ENCODE measurements at regions not wholly inside any gene's neighbourhood (a gene's known extent, or its start where the extent isn't known, plus 50 kb on each side); places are given as distances from the start of the nearest gene placed in this dataset.

GRCh38 chr2:220510668-220511067 is 883.2 kb downstream of the SLC4A3 start:
- no peak for DNase-seq

GRCh38 chr2:220512419-220512818 is 885.0 kb downstream of the SLC4A3 start:
- DNase-seq = no peak

GRCh38 chr2:220513573-220514288 is 886.3 kb downstream of the SLC4A3 start:
- no peak for DNase-seq

DNA sequence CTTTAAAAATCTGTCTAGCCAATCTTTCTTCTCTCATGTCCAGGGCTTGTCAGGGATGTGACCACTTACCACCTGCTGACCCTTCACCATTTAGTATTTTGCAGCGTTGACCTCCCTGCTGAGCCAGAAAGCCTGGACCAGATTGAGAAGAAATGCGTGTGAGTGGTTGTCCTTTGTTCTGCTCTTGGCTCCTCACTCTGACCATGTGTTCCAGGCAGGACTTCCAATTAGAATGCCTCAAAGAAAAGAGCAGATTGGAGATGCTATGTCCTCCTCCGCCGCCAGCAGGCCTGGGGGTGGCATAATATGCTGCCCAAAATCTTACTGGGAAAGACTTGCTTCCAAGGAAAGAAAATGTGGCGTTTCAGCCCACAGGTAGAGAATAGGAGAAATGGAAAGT is 894.1 kb downstream of the SLC4A3 start:
- DNase-seq = no peak

DNA sequence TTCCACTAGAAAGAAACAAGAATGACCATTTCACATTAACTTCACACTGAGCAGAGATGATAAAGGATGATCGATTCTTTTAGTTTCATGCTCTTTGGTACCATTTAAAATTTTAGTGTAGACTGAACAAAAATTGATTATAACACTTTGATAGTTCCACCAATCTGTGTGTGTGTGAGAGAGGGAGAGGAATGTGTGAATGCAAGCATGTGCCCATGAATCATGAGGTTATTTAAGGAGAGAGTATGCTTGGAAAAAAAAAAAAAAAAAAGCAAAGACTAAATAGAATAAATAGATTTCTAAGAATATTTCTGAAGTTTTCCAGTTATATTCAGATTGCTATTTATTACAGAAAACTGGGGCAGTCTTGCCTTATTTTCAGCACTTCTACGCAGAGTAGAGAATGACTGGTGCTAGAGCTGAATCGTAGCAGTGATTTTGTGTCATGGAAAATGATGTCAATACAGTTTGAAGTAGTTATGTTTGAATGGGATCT is 900.8 kb downstream of the SLC4A3 start:
- no peak for DNase-seq

DNA sequence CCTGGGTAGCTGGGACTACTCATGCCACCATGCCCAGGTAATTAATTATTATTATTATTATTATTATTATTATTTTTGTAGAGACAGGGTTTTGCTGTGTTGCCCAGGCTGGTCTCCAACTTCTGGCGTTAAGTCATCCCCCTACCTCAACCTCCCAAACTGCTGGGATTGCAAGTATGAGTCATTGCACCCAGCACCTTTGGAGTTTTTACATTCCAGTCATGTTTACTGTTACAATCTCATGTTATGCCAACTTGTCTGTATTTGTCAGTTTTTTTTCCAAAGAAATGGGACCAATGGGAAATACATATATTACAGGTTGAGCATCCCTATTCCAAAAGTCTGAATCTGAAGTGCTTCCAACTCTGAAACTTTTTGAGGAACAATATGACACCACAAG is 903.8 kb downstream of the SLC4A3 start:
- no peak for DNase-seq

DNA sequence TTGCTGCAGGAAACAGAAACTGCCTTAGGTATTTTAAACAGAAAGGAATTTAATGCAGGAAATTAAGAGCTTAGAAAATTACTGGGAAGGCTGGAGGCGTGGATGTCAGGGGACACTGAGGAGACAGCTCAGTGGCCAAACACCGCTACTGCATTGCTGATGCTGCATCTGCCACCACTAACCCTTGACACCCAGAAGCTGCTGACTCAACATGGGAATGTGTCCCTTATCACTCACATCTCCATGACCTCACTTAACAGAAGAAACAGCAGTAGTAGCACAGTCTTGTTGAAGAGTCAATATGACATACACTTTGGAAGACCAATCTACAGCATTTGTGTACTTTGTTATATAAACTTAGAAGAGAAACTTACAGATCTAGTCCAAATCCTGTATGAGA is 906.1 kb downstream of the SLC4A3 start:
- DNase-seq = no peak

DNA sequence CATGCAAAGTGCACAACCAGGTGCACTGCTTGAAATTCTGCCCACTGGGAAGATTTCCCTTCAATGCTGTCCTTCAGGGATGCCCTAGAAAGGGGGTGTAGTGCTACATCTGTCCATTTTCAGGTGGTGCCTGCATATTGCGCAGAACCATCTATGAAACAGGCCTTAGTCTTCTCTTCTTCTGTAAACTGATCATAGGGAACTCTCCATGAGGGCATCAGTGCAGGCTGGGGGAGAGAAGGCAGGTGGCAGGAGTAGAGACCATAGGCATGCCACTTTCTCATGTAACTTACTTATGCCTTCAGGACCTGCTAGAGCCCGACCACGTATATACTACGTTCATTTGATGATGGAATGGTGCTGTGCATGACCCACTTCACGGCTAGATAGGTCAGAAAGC is 912.1 kb downstream of the SLC4A3 start:
- no peak for DNase-seq

DNA sequence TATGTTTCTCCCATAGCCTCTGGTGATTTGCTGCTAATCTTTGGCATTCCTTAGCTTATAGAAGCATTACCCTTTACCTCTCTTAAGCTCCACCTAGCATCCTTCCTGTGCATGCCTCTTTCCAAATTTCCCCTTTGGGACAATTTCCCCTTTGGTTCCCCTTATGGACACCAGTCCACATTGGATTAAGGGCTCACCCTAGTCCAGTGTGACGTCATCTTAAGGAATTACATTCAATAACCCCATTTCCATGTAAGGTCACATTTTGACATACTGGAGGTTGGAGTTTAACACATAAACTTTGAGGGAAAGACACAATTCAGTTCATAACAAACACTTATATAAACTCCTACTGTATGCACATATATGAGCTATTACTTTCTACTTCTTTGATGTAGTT is 916.6 kb downstream of the SLC4A3 start:
- no peak for DNase-seq

DNA sequence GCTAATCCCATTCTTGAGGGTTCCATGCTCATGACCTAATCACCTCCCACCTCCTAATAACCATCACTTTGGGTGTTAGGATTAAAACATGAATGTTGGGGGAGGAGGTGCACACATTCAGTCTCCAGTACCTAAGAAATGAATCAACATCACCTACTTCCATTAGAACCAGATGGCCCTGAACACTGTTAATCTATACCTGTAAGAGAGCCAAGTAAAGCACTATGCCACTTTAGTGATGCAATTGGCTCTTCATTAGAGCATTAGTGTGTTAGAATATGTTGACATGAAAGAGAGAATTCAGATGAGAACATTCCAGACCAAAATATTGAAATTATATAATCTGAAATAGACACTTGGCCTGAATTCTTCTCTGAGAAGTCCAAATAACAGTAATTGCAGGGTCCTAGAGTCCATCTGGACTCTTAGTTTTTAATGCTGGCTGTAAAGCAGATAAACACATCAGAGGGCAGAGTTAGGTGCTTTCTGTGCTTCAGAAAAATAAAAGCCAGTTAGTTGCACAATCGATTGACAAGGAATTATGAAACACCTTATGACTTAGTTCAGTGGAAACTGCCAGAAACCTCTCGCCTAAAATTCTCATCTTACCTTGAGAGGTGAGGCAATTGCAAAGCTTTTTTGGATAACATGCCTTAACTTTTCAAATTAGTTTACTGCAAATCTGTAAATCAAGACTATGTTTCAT is 923.7 kb downstream of the SLC4A3 start:
- no peak for DNase-seq

- DNase-seq = no peak
These were observed 925.5 kb downstream of the SLC4A3 start for GRCh38 chr2:220552790-220553535.

DNA sequence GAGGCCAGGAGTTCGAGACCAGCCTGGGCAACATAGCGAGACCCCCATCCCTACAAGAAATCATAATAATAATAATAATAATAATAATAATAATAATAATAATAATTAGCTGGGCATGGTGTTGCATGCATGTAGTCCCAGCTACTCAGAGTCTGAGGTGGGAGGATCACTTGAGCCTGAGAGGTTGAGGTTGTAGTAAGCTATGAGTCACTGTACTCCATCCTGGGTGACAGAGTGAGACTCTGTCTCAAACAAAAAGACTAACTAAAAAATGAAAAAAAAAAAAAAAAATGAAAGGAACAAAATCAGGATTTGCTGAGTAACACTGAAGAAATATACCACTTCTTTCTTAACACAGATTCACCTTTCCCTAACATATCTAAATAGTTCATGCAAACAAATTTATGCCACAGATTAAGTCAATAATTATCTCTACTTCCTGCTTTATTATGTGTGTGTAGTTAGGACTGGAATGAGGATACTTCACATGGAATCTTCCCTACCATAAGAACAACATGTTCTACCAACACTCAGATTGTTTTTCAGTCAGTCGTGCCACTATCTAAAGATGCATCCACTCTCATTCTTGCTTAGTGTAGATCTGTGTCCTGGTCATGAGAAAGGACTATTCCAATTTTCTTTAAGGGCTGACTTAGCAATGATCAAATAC is 928.7 kb downstream of the SLC4A3 start:
- DNase-seq = no peak

- no peak for DNase-seq
These were observed 929.2 kb downstream of the SLC4A3 start for GRCh38 chr2:220556658-220557057.

DNA sequence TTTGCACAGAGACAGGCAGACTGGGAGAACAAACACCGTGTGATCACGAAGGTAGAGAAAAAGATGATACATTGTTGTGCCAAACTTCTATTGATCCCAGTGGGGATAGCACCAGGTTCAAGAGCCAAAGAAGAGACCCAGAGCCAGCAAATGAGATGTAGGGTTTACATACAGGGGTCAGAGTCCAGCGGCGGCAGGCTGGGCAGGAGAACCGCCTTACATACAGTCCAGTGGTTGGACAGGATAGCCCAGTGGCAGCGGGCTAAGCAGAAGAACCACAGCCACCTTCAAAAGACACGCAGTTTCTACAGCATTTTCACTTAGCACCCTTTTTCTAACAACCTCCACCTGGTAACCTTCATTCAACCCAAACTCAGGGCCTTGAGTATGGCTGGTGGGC is 932.8 kb downstream of the SLC4A3 start:
- no peak for DNase-seq

GRCh38 chr2:220562375-220563140 is 935.1 kb downstream of the SLC4A3 start:
- no peak for DNase-seq

GRCh38 chr2:220568296-220568695 is 940.9 kb downstream of the SLC4A3 start:
- DNase-seq = no peak

GRCh38 chr2:220569112-220569897 is 941.9 kb downstream of the SLC4A3 start:
- DNase-seq = no peak

DNA sequence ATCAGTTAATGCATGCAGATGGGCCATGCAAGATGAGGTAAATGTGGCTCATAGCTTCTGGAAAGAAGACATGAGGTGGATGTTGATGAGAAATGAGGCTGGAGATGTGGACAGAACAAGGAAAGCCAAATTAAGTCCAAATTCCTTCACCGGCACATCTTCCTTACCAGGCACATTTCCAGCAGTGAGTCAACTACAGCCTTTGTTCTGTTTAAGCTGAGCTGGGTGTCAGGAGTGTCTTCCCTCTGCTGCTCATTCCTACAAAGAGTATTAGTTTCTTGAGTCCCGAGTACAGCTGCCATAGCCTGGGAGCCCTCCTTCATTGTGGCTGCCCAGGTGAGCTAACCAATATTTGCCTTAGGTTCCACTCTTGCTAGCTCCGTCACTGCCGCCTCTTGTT is 945.0 kb downstream of the SLC4A3 start:
- DNase-seq = no peak

DNA sequence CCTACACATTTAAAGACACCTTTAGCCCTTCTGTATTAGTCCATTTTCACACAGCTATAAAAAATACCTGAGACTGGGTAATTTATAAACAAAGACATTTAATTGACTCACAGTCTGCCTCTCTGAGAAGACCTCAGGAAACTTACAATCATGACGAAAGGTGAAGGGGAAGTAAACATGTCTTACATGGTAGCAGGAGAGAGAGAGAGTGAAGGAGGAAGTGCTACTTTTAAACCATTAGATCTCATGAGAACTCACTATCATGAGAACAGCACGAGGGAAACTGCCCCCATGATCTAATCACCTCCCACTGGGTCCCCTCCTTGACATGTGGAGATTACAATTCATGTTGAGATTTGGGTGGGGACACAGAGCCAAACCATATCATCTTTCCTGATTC is 946.6 kb downstream of the SLC4A3 start:
- DNase-seq = no peak

GRCh38 chr2:220575963-220576362 is 948.5 kb downstream of the SLC4A3 start:
- no peak for DNase-seq

DNA sequence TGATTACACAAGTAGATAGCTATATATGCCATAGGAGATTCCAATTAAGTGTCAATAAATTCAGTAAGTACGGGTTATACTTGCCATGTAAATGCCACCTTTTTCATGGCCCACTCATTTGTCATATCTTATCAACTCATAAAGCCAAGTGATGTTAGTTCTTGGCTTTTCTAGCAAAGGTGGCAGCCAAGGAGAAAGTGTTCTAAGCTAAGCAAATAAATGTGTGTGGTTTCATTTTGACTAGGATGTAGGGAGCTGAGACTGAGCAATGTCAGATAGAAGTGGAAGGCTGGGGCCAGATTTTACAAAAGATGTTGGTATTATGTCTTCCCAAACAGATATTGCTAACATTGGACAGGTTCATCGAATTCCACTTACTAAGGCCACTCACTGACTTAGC is 952.0 kb downstream of the SLC4A3 start:
- DNase-seq = no peak

DNA sequence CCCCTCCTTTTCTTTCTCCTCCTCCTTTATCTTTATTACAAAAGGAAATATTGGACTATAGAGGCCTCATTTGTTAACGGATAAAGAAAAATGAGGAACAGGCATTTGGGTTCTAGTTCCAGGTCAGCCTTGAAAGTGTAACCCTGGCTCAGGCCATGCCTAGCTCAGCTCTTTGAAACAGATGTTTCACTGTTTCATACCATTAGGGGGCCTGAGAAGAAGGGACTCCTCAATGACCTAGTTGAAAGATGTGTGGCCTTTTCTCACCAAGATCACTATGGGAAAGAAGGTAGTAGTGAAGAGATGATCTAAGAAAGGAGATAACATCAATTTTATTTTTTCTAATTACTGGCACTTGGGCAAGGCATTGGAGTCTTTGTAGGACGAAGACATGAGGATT is 952.7 kb downstream of the SLC4A3 start:
- DNase-seq = no peak

Measured in effector CD8-positive, alpha-beta T cell (primary cell).